ENCODE measurements at regions not wholly inside any gene's neighbourhood (a gene's known extent, or its start where the extent isn't known, plus 50 kb on each side); places are given as distances from the start of the nearest gene placed in this dataset.

GRCh38 chr9:90288275-90288639 is 354.4 kb downstream of the DIRAS2 start:
- no peak for DNase-seq (ENCODE audit: low read depth, low spot score)
- H3K4me3 ChIP-seq (ENCODE audit: low read length), result no peak overlapping the region

- H3K4me3 ChIP-seq (ENCODE audit: low read length), result no peak overlapping the region
- DNase-seq (ENCODE audit: low read depth, low spot score), result no peak
These were observed 351.7 kb downstream of the DIRAS2 start for GRCh38 chr9:90290716-90291485.

GRCh38 chr9:90296539-90296938 is 346.1 kb downstream of the DIRAS2 start:
- H3K4me3 ChIP-seq (ENCODE audit: low read length), result no peak overlapping the region
- DNase-seq (ENCODE audit: low read depth, low spot score), result no peak

GRCh38 chr9:90299968-90300367 is 342.7 kb downstream of the DIRAS2 start:
- no peak for DNase-seq (ENCODE audit: low read depth, low spot score)
- no peak overlapping the region for H3K4me3 ChIP-seq (ENCODE audit: low read length)

- H3K4me3 ChIP-seq (ENCODE audit: low read length), result no peak overlapping the region
- DNase-seq (ENCODE audit: low read depth, low spot score), result no peak
These were observed 341.9 kb downstream of the DIRAS2 start for GRCh38 chr9:90300611-90301276.

GRCh38 chr9:90301277-90301653 is 341.4 kb downstream of the DIRAS2 start:
- H3K4me3 ChIP-seq (ENCODE audit: low read length), result no peak overlapping the region
- no peak for DNase-seq (ENCODE audit: low read depth, low spot score)

GRCh38 chr9:90303655-90304054 is 339.0 kb downstream of the DIRAS2 start:
- DNase-seq (ENCODE audit: low read depth, low spot score), result no peak
- H3K4me3 ChIP-seq (ENCODE audit: low read length), result no peak overlapping the region

GRCh38 chr9:90306158-90306557 is 336.5 kb downstream of the DIRAS2 start:
- DNase-seq (ENCODE audit: low read depth, low spot score), result no peak
- no peak overlapping the region for H3K4me3 ChIP-seq (ENCODE audit: low read length)

- DNase-seq (ENCODE audit: low read depth, low spot score), result no peak
- no peak overlapping the region for H3K4me3 ChIP-seq (ENCODE audit: low read length)
These were observed 335.3 kb downstream of the DIRAS2 start for GRCh38 chr9:90307167-90307833.

GRCh38 chr9:90307891-90308290 is 334.7 kb downstream of the DIRAS2 start:
- no peak for DNase-seq (ENCODE audit: low read depth, low spot score)
- no peak overlapping the region for H3K4me3 ChIP-seq (ENCODE audit: low read length)

GRCh38 chr9:90308691-90309090 is 333.9 kb downstream of the DIRAS2 start:
- H3K4me3 ChIP-seq (ENCODE audit: low read length), result no peak overlapping the region
- DNase-seq (ENCODE audit: low read depth, low spot score), result no peak

GRCh38 chr9:90309809-90310520 is 332.7 kb downstream of the DIRAS2 start:
- no peak for DNase-seq (ENCODE audit: low read depth, low spot score)
- no peak overlapping the region for H3K4me3 ChIP-seq (ENCODE audit: low read length)

GRCh38 chr9:90310521-90310876 is 332.1 kb downstream of the DIRAS2 start:
- no peak overlapping the region for H3K4me3 ChIP-seq (ENCODE audit: low read length)
- no peak for DNase-seq (ENCODE audit: low read depth, low spot score)

GRCh38 chr9:90311811-90312210 is 330.8 kb downstream of the DIRAS2 start:
- no peak for DNase-seq (ENCODE audit: low read depth, low spot score)

GRCh38 chr9:90322296-90322695 is 320.3 kb downstream of the DIRAS2 start:
- no peak overlapping the region for H3K4me3 ChIP-seq (ENCODE audit: low read length)
- no peak for DNase-seq (ENCODE audit: low read depth, low spot score)

More at GRCh38 chr9:90311811-90312210, 330.8 kb downstream of the DIRAS2 start:
- H3K4me3 ChIP-seq (ENCODE audit: low read length), result no peak overlapping the region

- DNase-seq (ENCODE audit: low read depth, low spot score), result no peak
- no peak overlapping the region for H3K4me3 ChIP-seq (ENCODE audit: low read length)
These were observed 316.5 kb downstream of the DIRAS2 start for GRCh38 chr9:90325913-90326653.

- DNase-seq (ENCODE audit: low read depth, low spot score), result no peak
These were observed 312.4 kb downstream of the DIRAS2 start for GRCh38 chr9:90330231-90330630.

GRCh38 chr9:90331826-90332575 is 310.6 kb downstream of the DIRAS2 start:
- H3K4me3 ChIP-seq (ENCODE audit: low read length), result no peak overlapping the region
- DNase-seq (ENCODE audit: low read depth, low spot score), result no peak

More at GRCh38 chr9:90330231-90330630, 312.4 kb downstream of the DIRAS2 start:
- no peak overlapping the region for H3K4me3 ChIP-seq (ENCODE audit: low read length)

Data from Jurkat, Clone E6-1 (cell line).